ENCODE measurements at regions not wholly inside any gene's neighbourhood (a gene's known extent, or its start where the extent isn't known, plus 50 kb on each side); places are given as distances from the start of the nearest gene placed in this dataset.

DNA sequence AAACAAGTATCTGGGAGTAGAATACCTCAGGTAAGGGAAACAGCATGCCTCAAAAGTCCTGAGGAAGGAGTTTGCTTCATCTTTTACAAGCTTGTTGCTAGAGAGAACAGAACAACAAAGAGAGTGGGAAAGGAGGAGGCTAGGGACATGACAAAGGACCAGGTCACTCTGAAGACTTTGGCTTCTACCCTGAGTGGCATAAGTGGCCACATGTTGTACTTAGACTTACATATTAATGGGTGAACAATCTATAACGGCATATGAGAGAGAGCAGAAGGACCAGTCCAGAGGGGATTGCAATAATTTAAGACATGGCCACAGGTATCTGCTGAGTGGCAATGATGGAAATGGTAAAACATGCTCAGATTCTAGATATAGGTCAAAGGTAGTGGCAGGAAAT, 668.3 kb upstream of the ADGRB3 start:
- Histone ChIP-seq H3K4me2 (ENCODE audit: insufficient read depth, low read length, poor library complexity, severe bottlenecking) (no peak overlapping the region), H4K8ac (ENCODE audit: low read depth, low read length) (no peak overlapping the region), H3K36me3 (replicated peaks in 1 of 2; ENCODE audit: control insufficient read depth in 2 of 2, insufficient read depth in 2 of 2, low read length in 2 of 2) (no peaks in the 10 kb centered on the region), H3K27me3 (ENCODE audit: control insufficient read depth in 3 of 3, insufficient read depth in 3 of 3, low read depth in 1 of 3, low read length in 3 of 3) (no peaks in the 10 kb centered on the region), H2BK5ac (ENCODE audit: low read length) (no peak overlapping the region), H2BK120ac (ENCODE audit: low read depth, low read length) (no peak overlapping the region), H3K4ac (ENCODE audit: low read length) (no peak overlapping the region), H3K79me1 (ENCODE audit: low read depth, low read length) (no peaks in the 10 kb centered on the region), H3K23ac (ENCODE audit: low read depth, low read length, poor library complexity) (no peak overlapping the region), H3K18ac (ENCODE audit: low read length) (no peak overlapping the region), H2BK15ac (ENCODE audit: low read length) (no peak overlapping the region), H4K91ac (ENCODE audit: low read depth, low read length, poor library complexity) (no peak overlapping the region), H3K9me3 (replicated peaks in 1 of 2; ENCODE audit: control insufficient read depth in 2 of 2, insufficient read depth in 1 of 2, low read depth in 1 of 2, low read length in 2 of 2) (no peaks in the 10 kb centered on the region), H3K4me3 (ENCODE audit: low read length in 2 of 2) (no peak overlapping the region), H2BK12ac (ENCODE audit: low read length) (no peak overlapping the region), H3K27ac (replicated peaks; ENCODE audit: low read length) (no peak overlapping the region), H2AK5ac (ENCODE audit: low read depth, low read length) (no peak overlapping the region), H2AFZ (ENCODE audit: low read length) (no peak overlapping the region), H3K4me1 (ENCODE audit: control insufficient read depth in 2 of 2, insufficient read depth in 1 of 2, low read depth in 1 of 2, low read length in 2 of 2) (no peaks in the 10 kb centered on the region), H3K14ac (ENCODE audit: low read length) (no peak overlapping the region), H3K9ac (ENCODE audit: low read depth, low read length, poor library complexity) (no peak overlapping the region)
- DNase-seq (ENCODE audit: low spot score): no peak
- no CpG with 5 or more reads among the region's 1 CpG for WGBS, 2 donors (ENCODE audit: extremely low coverage in 2 of 2, insufficient read length in 2 of 2, insufficient replicate concordance in 1 of 2)

DNA sequence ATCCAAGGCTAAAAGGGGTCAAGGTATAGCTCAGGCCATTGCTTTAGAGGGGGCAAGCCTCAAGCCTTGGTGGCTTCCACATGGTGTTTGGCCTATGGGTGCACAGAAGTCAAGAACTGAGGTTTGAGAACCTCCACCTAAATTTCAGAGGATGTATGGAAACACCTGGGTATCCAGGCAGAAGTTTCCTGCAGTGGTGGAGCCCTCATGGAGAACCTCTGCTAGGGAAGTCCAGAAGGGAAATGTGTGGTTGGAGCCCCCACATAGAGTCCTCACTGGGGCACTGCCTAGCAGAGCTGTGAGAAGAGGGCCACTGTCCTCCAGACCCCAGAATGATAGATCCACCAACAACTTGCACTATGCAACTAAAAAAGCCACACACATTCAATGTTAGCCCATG, 678.7 kb upstream of the ADGRB3 start:
- H2AK5ac ChIP-seq (ENCODE audit: low read depth, low read length): no peak overlapping the region
- H2BK15ac ChIP-seq (ENCODE audit: low read length): no peak overlapping the region
- no peak overlapping the region for H3K23ac ChIP-seq (ENCODE audit: low read depth, low read length, poor library complexity)
- H2AFZ ChIP-seq (ENCODE audit: low read length): no peak overlapping the region
- H3K27me3 ChIP-seq (ENCODE audit: control insufficient read depth in 3 of 3, insufficient read depth in 3 of 3, low read depth in 1 of 3, low read length in 3 of 3): no peaks in the 10 kb centered on the region
- H3K36me3 ChIP-seq (replicated peaks in 1 of 2; ENCODE audit: control insufficient read depth in 2 of 2, insufficient read depth in 2 of 2, low read length in 2 of 2): no peaks in the 10 kb centered on the region
- no peak overlapping the region for H3K27ac ChIP-seq (replicated peaks; ENCODE audit: low read length)
- no peak overlapping the region for H3K4me2 ChIP-seq (ENCODE audit: insufficient read depth, low read length, poor library complexity, severe bottlenecking)
- DNase-seq (ENCODE audit: low spot score): no peak
- H3K4ac ChIP-seq (ENCODE audit: low read length): no peak overlapping the region
- no peaks in the 10 kb centered on the region for H3K4me1 ChIP-seq (ENCODE audit: control insufficient read depth in 2 of 2, insufficient read depth in 1 of 2, low read depth in 1 of 2, low read length in 2 of 2)
- H4K8ac ChIP-seq (ENCODE audit: low read depth, low read length): no peak overlapping the region
- no peak overlapping the region for H2BK120ac ChIP-seq (ENCODE audit: low read depth, low read length)
- H3K4me3 ChIP-seq (ENCODE audit: low read length in 2 of 2): no peak overlapping the region
- H3K79me1 ChIP-seq (ENCODE audit: low read depth, low read length): no peaks in the 10 kb centered on the region
- no peak overlapping the region for H4K91ac ChIP-seq (ENCODE audit: low read depth, low read length, poor library complexity)
- H3K14ac ChIP-seq (ENCODE audit: low read length): no peak overlapping the region
- no peak overlapping the region for H3K18ac ChIP-seq (ENCODE audit: low read length)
- H3K9me3 ChIP-seq (replicated peaks in 1 of 2; ENCODE audit: control insufficient read depth in 2 of 2, insufficient read depth in 1 of 2, low read depth in 1 of 2, low read length in 2 of 2): peaks cover 4 to 10% of the 10 kb centered on the region in 2 donors
- H2BK12ac ChIP-seq (ENCODE audit: low read length): no peak overlapping the region
- no peak overlapping the region for H3K9ac ChIP-seq (ENCODE audit: low read depth, low read length, poor library complexity)
- no peak overlapping the region for H2BK5ac ChIP-seq (ENCODE audit: low read length)

DNA sequence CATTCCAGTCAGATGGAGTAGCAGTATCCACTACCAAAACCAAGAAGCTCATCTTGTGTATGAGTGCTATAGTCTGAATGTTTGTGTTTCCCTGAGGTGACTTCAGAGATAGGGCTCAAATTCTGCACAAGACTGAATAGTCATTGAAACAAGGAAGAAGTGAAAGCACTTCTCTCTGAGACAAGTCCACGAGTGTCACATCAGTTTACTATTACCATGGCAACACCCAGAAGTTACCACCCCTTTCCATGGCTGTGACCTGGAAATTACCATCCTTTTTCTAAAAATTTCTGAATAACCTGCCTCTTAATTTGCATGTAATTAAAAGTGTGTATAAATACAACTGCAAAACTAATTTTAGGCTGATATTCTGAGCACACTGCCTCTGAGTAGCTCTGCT, 682.1 kb upstream of the ADGRB3 start:
- no peak overlapping the region for H2BK5ac ChIP-seq (ENCODE audit: low read length)
- no peak overlapping the region for H3K4ac ChIP-seq (ENCODE audit: low read length)
- H3K36me3 ChIP-seq (replicated peaks in 1 of 2; ENCODE audit: control insufficient read depth in 2 of 2, insufficient read depth in 2 of 2, low read length in 2 of 2): no peaks in the 10 kb centered on the region
- H3K79me1 ChIP-seq (ENCODE audit: low read depth, low read length): no peaks in the 10 kb centered on the region
- no peak overlapping the region for H2AFZ ChIP-seq (ENCODE audit: low read length)
- DNase-seq (ENCODE audit: low spot score): no peak
- WGBS, 2 donors (ENCODE audit: extremely low coverage in 2 of 2, insufficient read length in 2 of 2, insufficient replicate concordance in 1 of 2): no CpG with 5 or more reads among the region's 1 CpG
- H3K27ac ChIP-seq (replicated peaks; ENCODE audit: low read length): no peak overlapping the region
- no peak overlapping the region for H3K4me2 ChIP-seq (ENCODE audit: insufficient read depth, low read length, poor library complexity, severe bottlenecking)
- no peak overlapping the region for H2BK12ac ChIP-seq (ENCODE audit: low read length)
- no peak overlapping the region for H3K23ac ChIP-seq (ENCODE audit: low read depth, low read length, poor library complexity)
- no peak overlapping the region for H3K9ac ChIP-seq (ENCODE audit: low read depth, low read length, poor library complexity)
- peaks cover 4 to 10% of the 10 kb centered on the region in 2 donors for H3K9me3 ChIP-seq (replicated peaks in 1 of 2; ENCODE audit: control insufficient read depth in 2 of 2, insufficient read depth in 1 of 2, low read depth in 1 of 2, low read length in 2 of 2)
- no peak overlapping the region for H2AK5ac ChIP-seq (ENCODE audit: low read depth, low read length)
- no peak overlapping the region for H3K18ac ChIP-seq (ENCODE audit: low read length)
- H3K27me3 ChIP-seq (ENCODE audit: control insufficient read depth in 3 of 3, insufficient read depth in 3 of 3, low read depth in 1 of 3, low read length in 3 of 3): no peaks in the 10 kb centered on the region
- no peak overlapping the region for H3K14ac ChIP-seq (ENCODE audit: low read length)
- H3K4me3 ChIP-seq (ENCODE audit: low read length in 2 of 2): no peak overlapping the region
- H4K91ac ChIP-seq (ENCODE audit: low read depth, low read length, poor library complexity): no peak overlapping the region
- H3K4me1 ChIP-seq (ENCODE audit: control insufficient read depth in 2 of 2, insufficient read depth in 1 of 2, low read depth in 1 of 2, low read length in 2 of 2): no peaks in the 10 kb centered on the region
- no peak overlapping the region for H2BK120ac ChIP-seq (ENCODE audit: low read depth, low read length)
- no peak overlapping the region for H2BK15ac ChIP-seq (ENCODE audit: low read length)
- no peak overlapping the region for H4K8ac ChIP-seq (ENCODE audit: low read depth, low read length)

DNA sequence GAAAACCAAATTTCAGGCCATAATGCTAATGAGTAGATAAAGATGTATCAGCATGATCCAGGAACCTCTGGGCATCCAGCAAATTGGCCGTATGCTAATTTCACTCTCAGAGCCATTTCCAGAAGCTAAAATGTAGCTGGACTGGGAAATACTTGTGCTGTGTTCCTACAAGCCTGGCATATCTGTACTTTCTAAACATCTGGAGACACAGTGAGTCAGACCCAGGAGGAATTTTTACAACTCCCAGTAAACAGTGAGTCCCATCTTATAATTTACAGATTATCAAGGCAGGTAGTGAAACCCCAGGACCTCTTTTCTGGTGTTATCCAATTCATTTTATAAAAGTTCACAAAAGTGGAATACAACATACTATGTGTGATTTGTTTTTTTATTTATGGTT, 683.0 kb upstream of the ADGRB3 start:
- H3K4me1 ChIP-seq (ENCODE audit: control insufficient read depth in 2 of 2, insufficient read depth in 1 of 2, low read depth in 1 of 2, low read length in 2 of 2): no peaks in the 10 kb centered on the region
- no CpG with 5 or more reads among the region's 1 CpG for WGBS, 2 donors (ENCODE audit: extremely low coverage in 2 of 2, insufficient read length in 2 of 2, insufficient replicate concordance in 1 of 2)
- H3K4me3 ChIP-seq (ENCODE audit: low read length in 2 of 2): no peak overlapping the region
- no peak overlapping the region for H4K8ac ChIP-seq (ENCODE audit: low read depth, low read length)
- no peaks in the 10 kb centered on the region for H3K79me1 ChIP-seq (ENCODE audit: low read depth, low read length)
- peaks cover 4 to 10% of the 10 kb centered on the region in 2 donors for H3K9me3 ChIP-seq (replicated peaks in 1 of 2; ENCODE audit: control insufficient read depth in 2 of 2, insufficient read depth in 1 of 2, low read depth in 1 of 2, low read length in 2 of 2)
- no peak overlapping the region for H3K27ac ChIP-seq (replicated peaks; ENCODE audit: low read length)
- no peak overlapping the region for H2BK5ac ChIP-seq (ENCODE audit: low read length)
- no peak overlapping the region for H3K23ac ChIP-seq (ENCODE audit: low read depth, low read length, poor library complexity)
- no peak overlapping the region for H3K9ac ChIP-seq (ENCODE audit: low read depth, low read length, poor library complexity)
- no peaks in the 10 kb centered on the region for H3K36me3 ChIP-seq (replicated peaks in 1 of 2; ENCODE audit: control insufficient read depth in 2 of 2, insufficient read depth in 2 of 2, low read length in 2 of 2)
- no peak for DNase-seq (ENCODE audit: low spot score)
- no peak overlapping the region for H3K4me2 ChIP-seq (ENCODE audit: insufficient read depth, low read length, poor library complexity, severe bottlenecking)
- H3K18ac ChIP-seq (ENCODE audit: low read length): no peak overlapping the region
- no peak overlapping the region for H2BK12ac ChIP-seq (ENCODE audit: low read length)
- H3K14ac ChIP-seq (ENCODE audit: low read length): no peak overlapping the region
- H4K91ac ChIP-seq (ENCODE audit: low read depth, low read length, poor library complexity): no peak overlapping the region
- no peak overlapping the region for H2AFZ ChIP-seq (ENCODE audit: low read length)
- H2AK5ac ChIP-seq (ENCODE audit: low read depth, low read length): no peak overlapping the region
- H3K27me3 ChIP-seq (ENCODE audit: control insufficient read depth in 3 of 3, insufficient read depth in 3 of 3, low read depth in 1 of 3, low read length in 3 of 3): no peaks in the 10 kb centered on the region
- no peak overlapping the region for H3K4ac ChIP-seq (ENCODE audit: low read length)
- H2BK120ac ChIP-seq (ENCODE audit: low read depth, low read length): no peak overlapping the region
- H2BK15ac ChIP-seq (ENCODE audit: low read length): no peak overlapping the region

Measured in neuronal stem cell (in vitro differentiated cells).